Endothelial cell of umbilical vein (primary cell): ENCODE measurements at regions not wholly inside any gene's neighbourhood (a gene's known extent, or its start where the extent isn't known, plus 50 kb on each side); places are given as distances from the start of the nearest gene placed in this dataset.

Experiments used
- EZH2 ChIP-seq: IDR thresholded peaks from 2 replicates; pipeline ENCODE4 v1.6.1; 2012; ENCODE audit warnings: borderline replicate concordance, low read depth, mild to moderate bottlenecking, moderate library complexity, low read length, inconsistent platforms; ENCODE audit not compliant: severe bottlenecking
- FOS ChIP-seq: IDR thresholded peaks from 2 replicates; pipeline ENCODE4 v1.6.1; 2011; ENCODE audit warnings: mild to moderate bottlenecking, low read length, moderate library complexity, borderline replicate concordance; ENCODE audit not compliant: insufficient read depth
- JUN ChIP-seq: IDR thresholded peaks from 2 replicates; pipeline ENCODE4 v1.6.1; 2011; ENCODE audit warnings: borderline replicate concordance, low read depth; ENCODE audit not compliant: insufficient read length, insufficient read depth
- MYC ChIP-seq: IDR thresholded peaks from one replicate; pipeline ENCODE4 v1.6.1; 2011; ENCODE audit warnings: mild to moderate bottlenecking, low read depth, low read length
- POLR2A ChIP-seq: IDR thresholded peaks from 2 replicates; pipeline ENCODE4 v1.6.1; 2012; ENCODE audit warnings: low read depth, mild to moderate bottlenecking, control low read depth, low read length
- POLR2AphosphoS5 ChIP-seq: IDR thresholded peaks from 2 replicates; pipeline ENCODE4 v1.6.1; 2012; ENCODE audit warnings: low read depth, mild to moderate bottlenecking, control low read depth, low read length, moderate library complexity; ENCODE audit not compliant: insufficient read depth
- TF ChIP-seq, protein P1 (sequence below), 2 donors: IDR thresholded peaks; 1 replicate in 1 of 2; 2 replicates in 1 of 2; pipeline ENCODE4 v1.5.1; 2011; ENCODE audit warnings: low read length in 2 of 2, mild to moderate bottlenecking in 2 of 2, moderate library complexity in 2 of 2, control low read depth in 1 of 2, inconsistent platforms in 1 of 2, low read depth in 1 of 2; ENCODE audit not compliant: insufficient read depth in 1 of 2; ENCODE audit errors: extremely low read depth in 1 of 2
- TF ChIP-seq, protein P2 (sequence below): IDR thresholded peaks from 2 replicates; pipeline ENCODE4 v1.6.1; 2011; ENCODE audit not compliant: insufficient read depth, insufficient read length

DNA sequence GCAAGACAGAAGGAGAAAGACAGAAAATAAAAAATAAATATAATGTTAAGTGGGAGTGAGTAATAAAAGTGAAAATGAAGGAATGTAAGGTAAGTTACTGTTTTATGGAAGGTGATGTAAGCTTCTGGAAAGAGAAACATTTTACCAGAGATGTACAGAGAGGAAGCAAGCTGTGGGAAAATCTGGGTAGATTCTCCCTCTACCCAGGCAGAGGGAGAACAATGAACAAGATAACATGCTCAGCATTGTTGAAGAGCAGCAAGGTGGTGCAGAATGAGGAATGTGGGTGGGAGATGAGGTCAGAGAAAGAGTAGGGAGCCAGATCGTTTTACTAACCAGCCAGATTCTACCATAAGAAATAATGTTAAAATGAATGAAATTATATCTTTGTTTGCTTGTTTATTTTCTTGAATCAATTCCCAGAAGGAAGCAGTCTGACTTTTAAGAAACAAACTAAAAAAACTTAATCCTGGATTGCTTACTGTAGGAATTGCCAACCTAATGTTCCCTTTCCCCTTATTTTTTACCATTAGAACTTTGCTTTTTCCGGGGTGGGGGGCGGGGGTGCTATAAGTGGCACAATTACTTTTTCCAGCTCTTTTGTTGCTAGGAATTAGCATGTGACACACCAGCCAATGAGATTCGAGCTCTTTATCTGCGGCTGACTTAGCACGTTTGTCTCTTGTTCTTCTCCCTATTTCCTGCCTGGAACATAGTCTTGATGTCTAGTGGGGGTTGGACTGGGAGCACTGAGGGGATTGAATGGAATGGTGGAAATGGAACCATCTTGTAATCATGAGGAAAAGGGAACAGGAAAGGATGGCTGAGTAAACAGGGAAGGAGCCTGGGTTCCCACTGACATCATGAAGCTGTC lies 356.7 kb downstream of the TMEM167A start:
- TF ChIP-seq, protein P1, sequence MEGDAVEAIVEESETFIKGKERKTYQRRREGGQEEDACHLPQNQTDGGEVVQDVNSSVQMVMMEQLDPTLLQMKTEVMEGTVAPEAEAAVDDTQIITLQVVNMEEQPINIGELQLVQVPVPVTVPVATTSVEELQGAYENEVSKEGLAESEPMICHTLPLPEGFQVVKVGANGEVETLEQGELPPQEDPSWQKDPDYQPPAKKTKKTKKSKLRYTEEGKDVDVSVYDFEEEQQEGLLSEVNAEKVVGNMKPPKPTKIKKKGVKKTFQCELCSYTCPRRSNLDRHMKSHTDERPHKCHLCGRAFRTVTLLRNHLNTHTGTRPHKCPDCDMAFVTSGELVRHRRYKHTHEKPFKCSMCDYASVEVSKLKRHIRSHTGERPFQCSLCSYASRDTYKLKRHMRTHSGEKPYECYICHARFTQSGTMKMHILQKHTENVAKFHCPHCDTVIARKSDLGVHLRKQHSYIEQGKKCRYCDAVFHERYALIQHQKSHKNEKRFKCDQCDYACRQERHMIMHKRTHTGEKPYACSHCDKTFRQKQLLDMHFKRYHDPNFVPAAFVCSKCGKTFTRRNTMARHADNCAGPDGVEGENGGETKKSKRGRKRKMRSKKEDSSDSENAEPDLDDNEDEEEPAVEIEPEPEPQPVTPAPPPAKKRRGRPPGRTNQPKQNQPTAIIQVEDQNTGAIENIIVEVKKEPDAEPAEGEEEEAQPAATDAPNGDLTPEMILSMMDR (IDR thresholded peaks at IDR 0.05; ENCODE audit: extremely low read depth in 1 of 2, insufficient read depth in 1 of 2, low read depth in 1 of 2, low read length in 2 of 2) = no peak
- TF ChIP-seq, protein P2, sequence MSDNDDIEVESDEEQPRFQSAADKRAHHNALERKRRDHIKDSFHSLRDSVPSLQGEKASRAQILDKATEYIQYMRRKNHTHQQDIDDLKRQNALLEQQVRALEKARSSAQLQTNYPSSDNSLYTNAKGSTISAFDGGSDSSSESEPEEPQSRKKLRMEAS = no peak
- TF ChIP-seq EZH2 = no peak
- TF ChIP-seq FOS = no peak
- TF ChIP-seq POLR2AphosphoS5 = no peak
- TF ChIP-seq JUN = no peak
- TF ChIP-seq POLR2A = no peak
- TF ChIP-seq MYC = no peak
